GM21528 (cell line): ENCODE measurements at regions not wholly inside any gene's neighbourhood (a gene's known extent, or its start where the extent isn't known, plus 50 kb on each side); places are given as distances from the start of the nearest gene placed in this dataset.
"Not testable (repeated sequence)": the region's sequence is repeated elsewhere in the genome, so short reads cannot be mapped to it uniquely, and the experiment has no call there.

Source experiments
- ATAC-seq: cut with Tn5 transposase; IDR thresholded peaks from one replicate; pipeline ENCODE4 v1.9.1; 2021; ENCODE audit warnings: mild to moderate bottlenecking, moderate library complexity; ENCODE audit not compliant: unreplicated experiment, low FRiP score

DNA sequence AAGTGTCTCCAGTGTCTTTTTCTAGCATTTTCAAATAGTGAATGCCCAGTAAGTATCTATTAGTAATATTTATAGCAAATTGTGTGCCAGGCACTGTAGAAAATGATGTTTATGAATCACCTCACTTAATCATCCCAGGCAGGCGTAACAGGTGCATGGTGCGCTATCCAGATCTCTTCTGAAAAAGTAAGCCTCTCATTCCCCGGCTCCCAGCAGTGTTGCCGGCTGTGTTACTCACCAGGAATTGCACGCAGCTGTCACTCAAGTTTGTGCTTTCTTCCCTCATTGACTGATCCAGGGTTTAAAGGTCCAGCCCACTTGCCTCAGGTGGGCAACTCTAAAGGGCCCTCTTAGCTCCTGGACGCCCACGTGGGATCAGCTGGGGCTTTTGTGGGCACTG lies 173.8 kb upstream of the RASSF8 start:
- no peak for ATAC-seq

DNA sequence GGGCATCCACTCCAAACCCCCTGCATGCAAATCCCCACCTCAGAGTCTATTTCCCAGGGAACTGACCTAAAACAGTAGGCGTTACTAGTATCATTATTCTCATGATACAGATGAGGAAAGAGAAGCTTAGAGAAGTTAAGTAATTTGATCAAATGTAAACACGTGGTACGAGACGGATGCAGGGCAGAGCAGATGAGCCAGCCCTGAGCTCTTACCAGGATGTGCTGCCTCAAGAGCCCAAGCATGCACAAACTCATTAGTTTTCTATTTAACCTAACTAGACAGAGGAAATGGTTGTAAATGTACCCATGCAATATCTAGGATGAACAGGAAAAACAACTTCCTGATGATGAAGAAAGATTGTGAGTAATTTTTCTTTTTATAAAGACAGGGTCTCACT lies 173.3 kb upstream of the RASSF8 start:
- ATAC-seq: no peak

DNA sequence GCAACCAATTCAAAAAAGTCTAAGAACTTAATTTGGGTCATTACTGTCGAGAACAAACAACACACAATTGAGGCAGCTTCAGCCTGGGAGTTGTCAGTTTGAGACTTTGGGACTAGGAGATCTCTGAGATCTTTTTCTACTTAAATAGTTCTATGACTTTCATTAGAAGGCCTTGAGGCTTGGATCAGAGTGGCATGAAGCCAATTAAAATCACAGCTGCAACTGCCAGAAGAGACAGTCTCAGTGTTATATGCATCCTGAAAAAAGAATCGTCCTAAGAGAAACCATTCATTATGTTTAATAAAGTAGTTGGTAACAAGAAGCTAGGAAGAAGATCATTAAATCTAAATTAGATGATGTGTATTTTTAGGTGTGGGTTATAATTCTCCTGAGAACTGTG lies 170.8 kb upstream of the RASSF8 start:
- ATAC-seq: no peak

DNA sequence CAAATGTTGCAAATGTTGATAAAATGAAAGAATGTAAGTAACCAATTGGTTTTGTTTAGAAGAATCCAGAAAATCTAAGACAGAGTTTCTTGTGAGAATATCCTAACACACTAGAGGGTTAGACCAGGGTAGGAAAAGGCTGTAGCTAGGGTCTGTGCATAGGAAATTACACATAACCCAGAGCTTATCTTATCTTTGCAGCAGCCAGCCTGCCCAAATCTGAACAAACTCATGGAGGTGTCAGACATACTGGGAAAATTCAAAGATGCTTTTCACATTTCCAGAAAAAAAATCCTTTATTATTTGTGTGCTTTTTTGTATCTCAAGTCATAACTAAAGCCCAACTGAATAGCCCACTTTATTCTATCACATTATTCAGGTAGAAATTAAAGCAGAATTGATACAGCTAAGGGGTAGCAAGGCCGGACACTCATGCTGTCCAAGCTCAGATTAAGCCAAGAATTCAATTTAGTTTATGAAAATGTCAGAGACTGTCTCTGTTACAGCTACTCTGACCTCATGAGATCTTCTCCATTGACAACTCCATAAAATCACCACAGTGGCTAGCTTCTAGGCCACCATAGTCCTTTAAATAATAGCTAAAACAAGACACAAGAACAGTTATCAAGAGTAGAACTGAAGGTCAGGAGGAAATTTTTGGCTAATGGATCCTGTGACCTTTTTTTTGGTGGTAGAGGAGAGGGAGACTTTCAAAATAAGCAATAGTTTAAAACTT lies 169.6 kb upstream of the RASSF8 start:
- ATAC-seq: no peak

DNA sequence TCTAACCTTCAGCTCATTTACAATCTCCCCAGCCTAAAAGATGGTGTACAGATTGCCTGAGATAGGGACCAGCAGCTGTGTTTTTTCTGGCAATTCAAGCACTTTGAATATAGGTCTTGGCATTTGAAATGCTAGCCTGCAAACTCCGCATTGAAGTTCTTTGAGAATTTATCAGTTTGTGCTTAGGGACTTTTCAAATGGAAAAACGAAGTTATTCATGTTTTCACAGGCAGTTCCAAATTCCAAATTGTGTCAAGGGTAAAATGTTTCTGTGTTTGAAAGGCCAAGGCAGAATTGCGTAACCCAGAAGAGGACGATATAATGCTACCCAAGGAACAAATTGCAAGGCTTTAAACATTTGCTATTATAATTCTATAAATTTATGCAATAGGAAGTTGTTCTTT lies 168.9 kb upstream of the RASSF8 start:
- ATAC-seq: no peak

DNA sequence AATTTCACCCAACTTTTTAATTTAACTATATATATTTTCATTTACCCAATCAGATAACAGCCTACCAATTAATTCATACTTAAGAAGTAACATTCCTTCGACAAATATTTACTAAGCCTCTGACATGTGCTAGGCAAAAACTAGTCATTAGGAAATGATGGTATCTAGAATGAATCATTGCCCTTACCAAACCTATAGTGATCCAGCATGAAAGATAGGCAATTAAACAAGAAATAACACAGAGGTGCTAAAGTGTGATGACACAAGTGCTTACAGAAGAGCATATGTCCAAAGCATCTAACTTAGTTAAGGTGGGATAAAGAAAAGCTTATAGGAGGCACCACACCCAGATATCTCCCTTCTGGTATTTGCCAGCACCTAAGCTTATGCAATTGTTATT lies 166.5 kb upstream of the RASSF8 start:
- ATAC-seq: no peak

DNA sequence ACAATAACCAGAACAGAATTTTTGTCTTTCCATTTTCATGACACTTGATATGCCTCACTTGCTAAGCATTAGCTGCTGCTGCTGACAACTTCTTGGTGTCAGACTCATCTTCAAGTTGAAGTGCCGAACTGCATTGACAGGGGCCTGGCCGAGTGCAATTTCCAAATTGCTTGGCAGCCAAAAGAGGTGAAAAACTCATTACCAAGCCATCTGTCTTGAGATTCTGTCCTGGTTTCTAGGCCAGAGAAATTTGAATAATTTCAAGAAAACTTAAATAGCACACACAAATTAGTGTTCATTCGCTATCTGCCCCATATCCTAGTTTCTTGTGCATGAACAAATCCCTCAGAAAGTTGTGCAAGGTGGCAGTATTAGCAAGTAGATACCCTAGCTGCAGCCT lies 165.3 kb upstream of the RASSF8 start:
- ATAC-seq: no peak

DNA sequence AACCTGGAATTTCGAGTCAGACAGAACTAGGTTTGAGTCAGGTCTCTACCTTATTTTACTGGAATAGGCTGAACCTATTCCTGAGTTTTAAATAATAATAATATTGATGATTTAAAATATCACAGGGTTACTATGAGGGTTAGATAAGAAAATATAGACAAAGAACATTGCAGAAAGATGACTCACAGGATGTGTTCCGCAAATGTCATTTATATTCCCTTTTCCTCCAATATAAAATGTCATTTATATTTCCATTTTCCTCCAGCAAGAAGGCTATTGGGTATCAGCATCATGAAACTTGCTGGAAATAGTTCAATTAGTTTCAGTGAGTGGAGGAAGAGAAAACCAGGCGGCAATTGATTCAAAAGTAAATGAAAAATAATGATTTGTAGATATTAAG lies 163.9 kb upstream of the RASSF8 start:
- no peak for ATAC-seq

DNA sequence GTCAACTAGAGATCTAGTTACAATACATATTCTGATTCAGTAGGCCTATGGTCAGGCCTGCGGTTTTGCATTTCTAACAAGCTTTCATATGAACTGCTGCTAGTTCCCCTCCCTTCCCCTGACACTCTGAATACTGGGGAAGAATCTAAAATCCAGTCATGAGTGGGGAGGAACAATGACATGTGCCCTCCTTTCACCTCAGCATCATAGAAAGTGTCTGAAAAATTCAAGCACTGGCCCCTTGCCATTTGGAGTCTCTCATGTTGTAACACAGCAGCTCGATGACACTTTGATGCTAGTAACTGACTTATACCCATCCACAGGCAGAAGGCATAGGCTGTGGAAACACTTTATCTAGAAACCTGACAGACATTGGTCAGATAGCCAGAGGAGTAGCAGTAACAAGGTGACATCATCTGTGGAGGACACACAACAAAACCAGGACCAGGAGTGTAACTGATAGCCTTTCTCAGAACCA lies 161.9 kb upstream of the RASSF8 start:
- no peak for ATAC-seq

DNA sequence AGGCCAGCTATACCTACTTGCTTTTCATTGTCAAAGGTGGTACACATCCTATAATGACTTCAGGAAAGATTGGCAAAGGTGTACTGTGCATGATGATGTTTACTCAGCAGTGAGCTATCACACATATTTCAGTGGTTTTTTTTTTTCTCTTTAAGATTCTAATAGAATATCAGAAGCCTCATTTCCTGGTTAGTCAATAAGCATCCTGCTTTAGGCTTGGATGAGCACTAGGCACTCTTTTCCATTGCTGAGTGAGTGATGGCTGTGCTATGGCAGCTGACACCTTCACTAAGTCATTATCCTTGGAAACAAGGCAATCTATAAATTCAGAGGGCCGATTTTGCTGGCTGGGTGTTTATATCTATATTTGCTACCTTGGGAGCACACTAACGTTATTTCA lies 161.1 kb upstream of the RASSF8 start:
- no peak for ATAC-seq

DNA sequence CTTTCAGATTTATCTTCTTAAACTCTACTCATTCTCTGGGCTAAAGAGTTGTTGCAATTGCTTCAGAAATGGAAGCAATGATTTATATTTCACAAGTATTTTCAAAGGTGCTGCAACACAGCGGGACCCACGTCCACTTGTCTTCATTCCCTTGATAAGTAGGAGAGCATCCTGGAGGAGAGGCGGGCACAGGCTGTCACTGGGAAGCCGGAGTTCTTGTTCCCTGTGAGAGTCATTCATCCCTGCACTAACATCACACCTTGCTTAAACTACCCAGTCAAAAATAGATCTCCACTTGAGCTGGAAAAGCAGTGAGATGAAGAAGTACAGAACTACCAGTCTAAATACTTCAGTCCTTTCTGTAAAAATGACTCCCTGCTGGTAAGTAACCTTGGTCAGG lies 160.5 kb upstream of the RASSF8 start:
- no peak for ATAC-seq

DNA sequence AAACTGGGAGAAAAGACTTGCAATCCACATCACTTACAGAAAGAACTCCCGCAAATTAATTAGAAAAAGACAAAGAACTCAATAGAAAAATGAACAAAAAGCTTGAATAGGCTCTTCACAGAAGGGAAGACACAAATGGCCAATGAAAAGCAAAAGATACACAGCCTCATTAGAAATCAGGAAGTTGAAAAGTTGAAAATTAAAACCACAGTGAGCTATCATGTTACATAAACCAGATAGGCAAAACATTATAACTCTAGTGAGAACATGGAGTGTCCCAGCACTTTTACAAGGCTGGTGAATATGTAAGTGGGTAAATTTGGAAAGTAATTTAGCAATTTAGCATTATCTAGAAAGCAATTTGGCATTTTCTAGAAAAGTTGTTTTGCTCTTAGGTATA lies 158.4 kb upstream of the RASSF8 start:
- no peak for ATAC-seq

DNA sequence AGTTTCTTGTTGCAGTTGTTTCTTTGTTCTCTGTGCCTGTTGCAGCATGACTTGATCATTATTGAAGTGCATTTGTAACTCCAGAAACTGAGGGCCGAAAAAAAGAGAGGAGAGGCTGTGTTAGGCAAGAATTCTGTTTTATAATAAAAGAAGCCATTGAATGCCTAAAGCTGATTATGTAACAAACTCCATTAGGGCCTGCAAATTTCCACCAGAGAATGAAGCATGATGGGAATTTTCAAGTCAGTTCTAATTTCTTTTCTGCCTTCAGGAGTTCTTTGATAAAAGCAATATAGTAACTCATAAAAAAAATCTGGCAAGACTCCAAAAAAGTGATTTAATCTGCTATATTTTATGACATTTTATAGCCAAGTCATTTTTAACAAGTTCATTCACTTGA lies 156.7 kb upstream of the RASSF8 start:
- no peak for ATAC-seq

DNA sequence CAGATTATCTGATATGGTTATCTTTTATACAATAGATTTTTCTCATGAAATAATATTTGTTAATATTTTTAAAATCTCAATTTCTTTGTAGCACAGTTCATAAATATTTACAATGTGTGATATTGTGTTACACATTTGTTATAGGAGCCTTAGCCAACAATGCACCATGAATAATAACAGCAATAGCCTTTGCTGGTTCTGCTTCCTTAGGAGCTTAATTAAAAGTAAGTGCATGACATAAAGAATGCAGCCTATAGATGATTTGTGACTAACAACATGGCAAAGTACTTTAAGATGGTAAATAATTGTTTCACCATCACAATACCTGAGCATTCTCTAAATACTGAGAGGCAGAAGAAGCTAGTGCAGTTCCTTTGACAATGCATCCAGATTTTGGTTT lies 156.3 kb upstream of the RASSF8 start:
- no peak for ATAC-seq

DNA sequence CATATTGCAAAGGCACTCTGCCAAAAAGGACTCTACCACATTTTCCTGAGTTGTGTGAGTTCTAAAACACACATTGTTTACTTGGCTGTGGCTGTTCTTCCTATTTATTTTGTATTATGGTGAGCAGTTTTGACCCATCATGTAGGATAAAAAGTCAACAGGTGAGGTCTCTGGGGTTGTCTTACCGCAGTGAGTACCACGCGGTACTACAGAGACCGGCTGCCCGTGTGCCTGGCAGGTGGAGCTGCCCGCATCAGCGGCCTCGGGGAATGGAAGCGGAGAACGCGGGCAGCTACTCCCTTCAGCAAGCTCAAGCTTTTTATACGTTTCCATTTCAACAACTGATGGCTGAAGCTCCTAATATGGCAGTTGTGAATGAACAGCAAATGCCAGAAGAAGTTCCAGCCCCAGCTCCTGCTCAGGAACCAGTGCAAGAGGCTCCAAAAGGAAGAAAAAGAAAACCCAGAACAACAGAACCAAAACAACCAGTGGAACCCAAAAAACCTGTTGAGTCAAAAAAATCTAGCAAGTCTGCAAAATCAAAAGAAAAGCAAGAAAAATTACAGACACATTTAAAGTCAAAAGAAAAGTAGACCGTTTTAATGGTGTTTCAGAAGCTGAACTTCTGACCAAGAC lies 155.3 kb upstream of the RASSF8 start:
- not testable (repeated sequence) for ATAC-seq

DNA sequence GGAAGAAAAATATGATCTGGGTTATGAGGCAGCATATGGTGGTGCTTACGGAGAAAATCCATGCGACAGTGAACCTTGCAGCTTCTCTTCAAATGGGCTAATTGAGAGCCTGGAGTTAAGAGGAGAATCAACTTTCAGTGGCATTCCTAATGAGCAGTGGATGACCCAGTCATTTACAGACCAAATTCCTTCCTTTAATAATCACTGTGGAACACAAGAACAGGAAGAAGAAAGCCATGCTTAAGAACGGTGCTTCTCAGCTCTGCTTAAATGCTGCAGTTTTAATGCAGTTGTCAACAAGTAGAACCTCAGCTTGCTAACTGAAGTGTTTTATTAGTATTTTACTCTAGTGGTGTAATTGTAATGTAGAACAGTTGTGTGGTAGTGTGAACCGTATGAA lies 154.2 kb upstream of the RASSF8 start:
- not testable (repeated sequence) for ATAC-seq

DNA sequence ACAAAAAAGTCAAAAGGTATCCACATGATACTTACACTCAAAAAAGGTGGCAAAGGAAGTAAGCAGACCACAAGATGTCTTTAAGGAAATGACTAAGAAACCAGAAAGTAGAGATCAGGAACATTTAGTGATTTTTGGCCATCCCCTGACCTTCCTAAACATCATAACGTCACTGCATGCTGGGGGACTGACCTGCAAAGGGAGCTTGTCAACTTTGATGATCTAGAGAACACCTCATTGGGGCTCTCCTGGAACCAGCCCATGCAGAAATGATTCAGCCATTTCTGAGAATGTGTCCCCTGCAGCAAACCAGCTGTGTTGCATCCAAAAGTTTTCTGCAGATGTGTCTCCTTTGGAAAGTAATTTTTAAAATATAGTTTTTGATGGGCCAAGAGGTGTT lies 152.2 kb upstream of the RASSF8 start:
- ATAC-seq: no peak

DNA sequence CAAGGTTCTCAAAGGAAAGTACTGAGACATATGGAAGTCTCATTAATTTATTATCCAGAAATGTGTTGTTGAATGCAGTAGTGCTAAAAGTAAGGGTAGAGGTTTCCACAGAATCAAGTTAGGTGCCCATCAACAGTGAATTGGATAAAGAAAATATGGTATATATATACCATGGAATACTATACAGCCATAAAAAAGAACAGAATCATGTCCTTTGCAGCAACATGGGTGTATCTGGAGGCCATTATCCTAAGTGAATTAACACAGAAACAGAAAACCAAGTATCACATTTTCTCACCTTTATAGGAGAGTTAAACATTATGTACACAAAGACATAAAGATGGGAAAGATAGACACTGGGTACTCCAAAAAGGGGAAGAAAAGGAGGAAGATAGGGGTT lies 149.9 kb upstream of the RASSF8 start:
- no peak for ATAC-seq

DNA sequence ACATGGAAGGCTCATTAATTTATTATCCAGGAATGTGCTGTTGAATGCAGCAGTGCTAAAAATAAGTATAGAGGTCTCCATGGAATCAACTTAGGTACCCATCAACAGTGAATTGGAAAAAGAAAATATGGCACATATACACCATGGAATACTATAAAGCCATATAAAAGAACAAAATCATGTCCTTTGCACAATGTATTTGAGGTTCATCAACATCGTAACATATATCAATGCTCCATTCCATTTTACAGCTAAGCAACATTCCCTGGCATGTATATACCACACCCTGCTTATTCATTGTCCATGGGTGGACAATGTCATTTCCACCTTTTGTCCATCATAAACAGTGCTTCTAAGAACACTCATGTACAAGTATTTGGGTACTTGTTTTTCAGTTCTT lies 147.8 kb upstream of the RASSF8 start:
- no peak for ATAC-seq

DNA sequence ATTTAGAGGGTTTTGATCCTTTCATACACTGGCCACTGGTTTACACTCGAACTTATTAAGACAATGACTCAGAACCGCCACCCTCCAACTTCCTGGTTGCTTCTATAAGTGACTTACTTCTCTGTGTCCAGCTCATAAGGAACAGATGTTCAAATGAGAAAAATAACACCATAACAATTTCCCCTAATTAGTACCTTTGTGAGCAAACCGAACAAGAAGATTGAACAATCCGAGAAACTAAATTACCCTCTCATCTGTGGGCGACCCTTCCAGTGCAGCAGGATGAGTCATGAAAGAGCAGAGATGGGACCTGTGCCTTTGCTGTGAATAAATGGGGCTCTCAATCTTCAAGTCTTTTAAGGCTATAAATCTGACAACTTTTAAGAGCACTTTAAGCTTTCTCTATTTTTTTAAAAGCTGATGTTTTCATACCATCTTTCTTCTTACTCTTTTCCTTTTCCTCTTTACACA lies 146.8 kb upstream of the RASSF8 start:
- ATAC-seq: no peak

DNA sequence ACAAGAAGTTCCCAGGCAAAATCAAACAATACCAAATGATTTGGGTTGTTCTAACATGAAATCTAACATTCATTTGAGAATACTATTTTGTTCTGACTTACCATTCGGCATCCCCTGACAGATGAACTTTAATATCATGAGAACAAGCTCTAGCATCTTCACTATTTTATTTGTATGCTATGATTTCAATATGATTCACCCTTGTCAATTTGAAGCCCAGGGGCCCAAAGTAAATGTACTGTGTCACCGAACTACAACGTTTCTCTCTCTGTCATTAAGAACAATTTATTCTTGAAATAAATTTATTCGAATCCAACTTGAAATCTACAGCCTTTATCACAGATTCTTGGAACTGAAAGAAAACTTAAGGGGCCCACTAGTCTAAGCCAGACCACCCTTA lies 146.2 kb upstream of the RASSF8 start:
- ATAC-seq: no peak

DNA sequence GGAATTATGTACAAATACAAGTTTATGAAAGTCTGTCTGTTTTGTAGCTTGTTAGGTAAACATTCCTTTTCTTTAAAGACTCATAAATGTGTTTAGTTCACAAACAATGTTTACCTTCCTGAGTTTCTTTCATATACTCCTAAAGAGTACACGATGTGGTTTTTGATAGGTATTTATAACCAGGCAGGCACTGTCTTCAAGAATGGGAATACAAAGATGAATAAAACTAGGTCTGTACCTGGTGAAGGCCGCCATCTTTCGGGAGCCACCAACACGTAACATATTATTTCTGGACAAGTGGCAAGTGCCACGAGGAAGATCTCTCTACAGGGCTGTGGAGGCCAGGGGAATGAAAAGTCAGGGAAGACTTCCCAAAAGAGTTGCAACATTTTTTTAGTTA lies 144.6 kb upstream of the RASSF8 start:
- no peak for ATAC-seq
